MM.1S (cell line): ENCODE measurements at regions not wholly inside any gene's neighbourhood (a gene's known extent, or its start where the extent isn't known, plus 50 kb on each side); places are given as distances from the start of the nearest gene placed in this dataset.
"Not testable (repeated sequence)": the region's sequence is repeated elsewhere in the genome, so short reads cannot be mapped to it uniquely, and the experiment has no call there.

ENCODE experiments used
- CTCF ChIP-seq: fragments of 300-600 bp; sonication (generic); IDR thresholded peaks from 2 replicates; pipeline ENCODE4 v1.5.1; 2016; ENCODE audit warnings: antibody characterized with exemption, low read length, mixed read lengths
- EZH2 ChIP-seq: fragments of 300-600 bp; sonication (generic); optimal IDR thresholded peaks from 2 replicates; pipeline ENCODE3; 2017; ENCODE audit warnings: low read depth, mild to moderate bottlenecking, antibody characterized with exemption, low read length, mixed read lengths
- EZH2phosphoT487 ChIP-seq: fragments of 300-600 bp; sonication (generic); IDR thresholded peaks from 2 replicates; pipeline ENCODE4 v1.6.1; 2018; ENCODE audit warnings: antibody characterized with exemption, low read length

- TF ChIP-seq CTCF, EZH2phosphoT487, EZH2: not testable (repeated sequence)
Measured at GRCh38 chr15:23766779-23767178, 79.7 kb upstream of the NDN start.
